Adrenal gland (tissue), 5 donors: ENCODE measurements at regions not wholly inside any gene's neighbourhood (a gene's known extent, or its start where the extent isn't known, plus 50 kb on each side); places are given as distances from the start of the nearest gene placed in this dataset.

Experiments
- CTCF ChIP-seq, 6 experiments: fragments of 450-650 bp in 4 of 6; fragments of 200-600 bp in 2 of 6; sonication (generic) in 1 of 6; IDR thresholded peaks; 1 replicate in 5 of 6; 2 replicates in 1 of 6; pipeline versions ENCODE4 v1.5.1 to v1.8.0; 2016 to 2021; ENCODE audit warnings: antibody characterized with exemption in 6 of 6, mild to moderate bottlenecking in 2 of 6, moderate library complexity in 1 of 6
- POLR2A ChIP-seq, 2 donors: fragments of 450-650 bp; IDR thresholded peaks; one replicate each; pipeline ENCODE4 v1.6.1; 2017; ENCODE audit warnings: antibody characterized with exemption in 2 of 2, mild to moderate bottlenecking in 2 of 2, moderate library complexity in 1 of 2
- donor health status: DM: no; HTN: no; CAD: no.

GRCh38 chr3:116618930-116619329 lies 90.6 kb upstream of the TUSC7 start:
- TF ChIP-seq CTCF (IDR thresholded peaks at IDR 0.05) (no peak), POLR2A (IDR thresholded peaks at IDR 0.05) (no peak)
